Gastrocnemius medialis (tissue), 4 donors: ENCODE measurements at regions not wholly inside any gene's neighbourhood (a gene's known extent, or its start where the extent isn't known, plus 50 kb on each side); places are given as distances from the start of the nearest gene placed in this dataset.

ENCODE experiments used
- CTCF ChIP-seq, 5 experiments: fragments of 450-650 bp in 3 of 5; fragments of 200-600 bp in 2 of 5; sonication (generic) in 2 of 5; IDR thresholded peaks in 4 of 5; conservative IDR thresholded peaks in 1 of 5; 1 replicate in 4 of 5; 2 replicates in 1 of 5; pipeline ENCODE4 v1.5.1; 2016 to 2019; ENCODE audit warnings: antibody characterized with exemption in 5 of 5, mild to moderate bottlenecking in 3 of 5, moderate library complexity in 3 of 5
- POLR2A ChIP-seq, 2 donors: fragments of 450-650 bp; IDR thresholded peaks; one replicate each; pipeline ENCODE4 v1.6.1; 2017; ENCODE audit warnings: antibody characterized with exemption in 2 of 2, mild to moderate bottlenecking in 2 of 2, moderate library complexity in 2 of 2

DNA sequence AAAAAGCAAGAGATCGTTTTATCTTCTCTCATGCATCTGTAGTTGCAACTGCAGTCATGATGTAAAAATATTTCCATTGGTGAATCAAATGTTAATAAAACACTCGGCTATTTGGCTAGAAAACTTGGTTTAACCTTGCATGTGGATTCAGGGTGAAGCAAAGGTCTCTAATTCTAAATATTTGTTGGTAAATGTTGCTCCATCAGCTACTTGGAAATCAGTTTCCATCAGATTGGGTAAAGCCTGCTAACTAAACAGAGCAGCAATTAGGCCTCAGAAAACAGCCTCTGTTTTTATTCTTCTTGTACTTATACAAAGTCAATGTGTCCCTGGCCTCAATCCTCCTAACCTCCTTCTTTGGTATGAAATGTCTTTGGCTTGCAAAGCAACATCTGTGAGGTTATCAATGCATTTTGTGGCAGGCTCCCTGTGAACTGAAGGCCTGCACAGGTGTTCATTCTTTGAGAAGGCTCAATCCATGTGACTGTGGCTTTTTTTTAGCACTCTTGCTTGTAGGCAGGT is 312.3 kb downstream of the WDR72 start:
- no peak for TF ChIP-seq CTCF (IDR thresholded peaks at IDR 0.05 in 4 of 5, conservative IDR thresholded peaks at IDR 0.05 in 1 of 5)
- no peak for TF ChIP-seq POLR2A (IDR thresholded peaks at IDR 0.05)
